Ascending aorta (tissue), 2 donors: ENCODE measurements at regions not wholly inside any gene's neighbourhood (a gene's known extent, or its start where the extent isn't known, plus 50 kb on each side); places are given as distances from the start of the nearest gene placed in this dataset.
A peak's percentile ranks its signal among the peaks of the same experiment; 100 is the strongest.

Source experiments
- DNase-seq, 2 donors: peaks; one replicate each; pipeline ENCODE4 v3.0.0-alpha.2; 2019; ENCODE audit warnings: low spot score in 2 of 2
- H3K27ac ChIP-seq, 2 donors: fragments of 200-600 bp; sonication (generic); one replicate each; pipeline ENCODE4 v1.5.1; 2016 to 2017; ENCODE audit warnings: mild to moderate bottlenecking in 1 of 2
- H3K27me3 ChIP-seq: fragments of 200-600 bp; sonication (generic); one replicate; pipeline ENCODE4 v1.5.1; 2017
- H3K36me3 ChIP-seq, 2 donors: fragments of 200-600 bp; sonication (generic); one replicate each; pipeline ENCODE4 v1.5.1; 2016
- H3K4me1 ChIP-seq, 2 donors: fragments of 200-600 bp; sonication (generic); one replicate each; pipeline ENCODE4 v1.5.1; 2016 to 2017; ENCODE audit warnings: mild to moderate bottlenecking in 1 of 2
- H3K4me3 ChIP-seq, 2 donors: fragments of 200-600 bp; sonication (generic); one replicate each; pipeline ENCODE4 v1.5.1; 2016 to 2017; ENCODE audit warnings: mild to moderate bottlenecking in 1 of 2
- H3K9me3 ChIP-seq, 2 donors: fragments of 200-600 bp; sonication (generic); one replicate each; pipeline ENCODE4 v1.5.1; 2016
- intact Hi-C: fragments of 100-400 bp; cut with DNase I; formaldehyde crosslinking; loops from one replicate; pipeline ENCODE4 v1.15.1; 2023
- TF ChIP-seq, protein P1 (sequence below), 3 experiments: fragments of 200-600 bp in 2 of 3; fragments of 450-650 bp in 1 of 3; sonication (generic) in 2 of 3; IDR thresholded peaks; one replicate each; pipeline ENCODE4 v1.5.1; 2016 to 2019; ENCODE audit warnings: antibody characterized with exemption in 3 of 3, mild to moderate bottlenecking in 1 of 3, moderate library complexity in 1 of 3

DNA sequence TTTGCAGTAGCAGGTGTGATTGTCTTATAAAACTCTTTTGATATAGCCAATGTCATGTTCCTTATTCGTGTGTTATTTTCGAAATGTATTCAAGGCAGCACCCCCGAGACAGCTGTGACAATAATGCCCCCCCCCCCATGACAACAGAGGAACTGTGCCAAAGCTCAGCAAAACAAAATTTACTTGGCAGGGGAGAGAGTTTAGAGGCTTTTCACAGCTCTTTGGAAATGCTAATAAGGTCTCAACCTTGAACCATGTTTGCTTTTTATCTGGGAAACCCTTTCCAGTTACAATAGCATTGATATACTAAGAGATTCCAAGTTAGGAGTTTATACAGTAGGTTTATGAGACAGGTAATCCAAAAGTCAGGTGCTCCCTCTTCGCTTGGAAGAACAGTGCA is 56.4 kb upstream of the USP44 start:
- DNase-seq = no peak
- H3K4me1 ChIP-seq = peaks cover 0 to 7% of the 10 kb centered on the region in 2 donors
- H3K9me3 ChIP-seq = no peaks in the 10 kb centered on the region
- H3K27ac ChIP-seq = peak overlapping the region; percentile 81 to 89
- H3K4me3 ChIP-seq = no peak overlapping the region
- H3K36me3 ChIP-seq = no peaks in the 10 kb centered on the region
- intact Hi-C loops = loop anchor here (1.0 to 2.0 kb wide), 2 partner anchors 93 to 199 kb away; no protein-coding TSS in a partner anchor
- no peaks in the 10 kb centered on the region for H3K27me3 ChIP-seq
- TF ChIP-seq, protein P1, sequence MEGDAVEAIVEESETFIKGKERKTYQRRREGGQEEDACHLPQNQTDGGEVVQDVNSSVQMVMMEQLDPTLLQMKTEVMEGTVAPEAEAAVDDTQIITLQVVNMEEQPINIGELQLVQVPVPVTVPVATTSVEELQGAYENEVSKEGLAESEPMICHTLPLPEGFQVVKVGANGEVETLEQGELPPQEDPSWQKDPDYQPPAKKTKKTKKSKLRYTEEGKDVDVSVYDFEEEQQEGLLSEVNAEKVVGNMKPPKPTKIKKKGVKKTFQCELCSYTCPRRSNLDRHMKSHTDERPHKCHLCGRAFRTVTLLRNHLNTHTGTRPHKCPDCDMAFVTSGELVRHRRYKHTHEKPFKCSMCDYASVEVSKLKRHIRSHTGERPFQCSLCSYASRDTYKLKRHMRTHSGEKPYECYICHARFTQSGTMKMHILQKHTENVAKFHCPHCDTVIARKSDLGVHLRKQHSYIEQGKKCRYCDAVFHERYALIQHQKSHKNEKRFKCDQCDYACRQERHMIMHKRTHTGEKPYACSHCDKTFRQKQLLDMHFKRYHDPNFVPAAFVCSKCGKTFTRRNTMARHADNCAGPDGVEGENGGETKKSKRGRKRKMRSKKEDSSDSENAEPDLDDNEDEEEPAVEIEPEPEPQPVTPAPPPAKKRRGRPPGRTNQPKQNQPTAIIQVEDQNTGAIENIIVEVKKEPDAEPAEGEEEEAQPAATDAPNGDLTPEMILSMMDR (IDR thresholded peaks at IDR 0.05) = no peak

DNA sequence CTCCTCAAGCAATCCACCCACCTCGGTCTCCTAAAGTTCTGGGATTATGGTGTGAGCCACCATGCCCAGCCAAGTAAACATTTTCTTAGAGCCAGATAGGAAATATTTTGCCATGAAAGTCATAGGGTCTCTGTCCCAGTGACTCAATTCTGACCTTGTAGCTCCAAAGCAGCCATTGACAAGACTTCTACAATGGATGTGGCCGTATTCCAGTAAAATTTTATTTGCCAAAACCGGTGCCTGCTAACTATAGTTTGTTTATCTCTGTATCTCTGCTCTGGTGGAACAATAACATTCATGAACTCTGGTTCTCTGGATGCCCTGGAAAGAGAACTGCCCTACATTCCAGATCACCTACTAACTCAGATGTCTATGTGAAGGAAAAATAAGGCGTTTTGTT is 54.6 kb upstream of the USP44 start:
- DNase-seq = no peak
- Histone ChIP-seq H3K36me3 (no peaks in the 10 kb centered on the region), H3K4me3 (no peak overlapping the region), H3K27ac (peak overlapping the region; percentile 46 to 65), H3K9me3 (no peaks in the 10 kb centered on the region), H3K4me1 (peaks cover 0 to 7% of the 10 kb centered on the region in 2 donors), H3K27me3 (no peaks in the 10 kb centered on the region)
- intact Hi-C loops = no loop called here
- TF ChIP-seq, protein P1 (IDR thresholded peaks at IDR 0.05) = no peak

DNA sequence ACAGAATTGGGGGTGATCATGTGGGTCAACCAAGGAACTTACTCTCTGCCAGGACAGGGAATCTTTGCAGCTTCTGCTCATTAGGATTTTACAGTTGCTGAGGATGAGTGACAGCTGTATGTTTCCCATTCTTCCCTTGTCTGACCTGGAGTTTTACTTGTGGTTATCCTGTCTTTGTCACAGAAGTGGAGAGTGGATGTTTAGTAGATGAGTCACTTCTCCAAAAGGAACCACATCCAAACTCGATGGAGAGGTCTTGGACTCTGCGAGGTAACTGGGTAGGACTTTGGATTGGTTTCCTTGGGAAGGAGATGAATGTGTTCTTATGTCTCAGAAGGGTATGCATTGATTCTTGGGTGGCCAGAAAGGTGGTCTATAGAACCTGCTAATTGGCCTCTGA is 53.8 kb upstream of the USP44 start:
- peaks cover 0 to 7% of the 10 kb centered on the region in 2 donors for H3K4me1 ChIP-seq
- no peaks in the 10 kb centered on the region for H3K9me3 ChIP-seq
- TF ChIP-seq, protein P1 (IDR thresholded peaks at IDR 0.05) = no peak
- H3K36me3 ChIP-seq = no peaks in the 10 kb centered on the region
- H3K27me3 ChIP-seq = no peaks in the 10 kb centered on the region
- intact Hi-C loops = no loop called here
- no peak for DNase-seq
- H3K27ac ChIP-seq = peak overlapping the region in 1 of 2 donors; percentile 65
- no peak overlapping the region for H3K4me3 ChIP-seq

DNA sequence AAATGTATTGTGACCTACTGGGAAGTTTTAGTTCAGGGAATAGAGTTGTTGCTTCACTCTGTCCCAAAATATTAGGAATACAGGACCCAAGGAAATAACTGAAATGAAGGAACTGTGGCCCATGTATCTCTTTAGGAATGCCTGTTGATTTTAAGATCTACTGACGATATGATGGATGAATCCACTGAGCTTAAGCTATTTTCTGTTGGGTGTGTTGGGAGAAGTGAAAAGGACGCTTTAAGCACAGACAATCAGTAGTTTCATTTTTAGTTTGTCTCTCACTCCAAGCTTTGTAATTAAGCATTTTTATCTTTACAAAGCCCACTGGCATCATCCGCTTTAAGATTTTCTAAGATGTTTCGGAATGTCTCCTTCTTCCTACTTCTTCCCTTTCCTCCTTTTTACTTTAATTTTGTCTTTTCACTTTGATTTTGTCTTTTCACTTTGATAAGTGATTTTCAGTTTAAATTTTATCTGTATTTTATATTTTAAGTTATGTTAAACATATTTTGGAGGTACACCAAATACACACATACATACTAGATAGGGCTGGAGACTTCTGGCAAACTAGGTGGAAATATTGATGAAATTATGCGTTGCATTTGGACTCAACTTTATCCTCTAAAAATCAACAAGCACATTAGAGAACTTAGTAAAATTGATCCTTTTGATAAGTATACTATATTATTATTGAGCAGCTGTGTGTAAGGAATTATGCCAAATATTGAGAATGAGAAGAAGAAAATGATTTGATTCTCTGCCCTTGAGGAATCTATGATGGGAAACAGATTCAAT is 52.3 kb upstream of the USP44 start:
- no peak for DNase-seq
- Histone ChIP-seq H3K4me3 (no peak overlapping the region), H3K36me3 (no peaks in the 10 kb centered on the region), H3K4me1 (no peaks in the 10 kb centered on the region), H3K27me3 (no peaks in the 10 kb centered on the region), H3K27ac (no peak overlapping the region), H3K9me3 (no peaks in the 10 kb centered on the region)
- TF ChIP-seq, protein P1 (IDR thresholded peaks at IDR 0.05) = no peak
- intact Hi-C loops = no loop called here

DNA sequence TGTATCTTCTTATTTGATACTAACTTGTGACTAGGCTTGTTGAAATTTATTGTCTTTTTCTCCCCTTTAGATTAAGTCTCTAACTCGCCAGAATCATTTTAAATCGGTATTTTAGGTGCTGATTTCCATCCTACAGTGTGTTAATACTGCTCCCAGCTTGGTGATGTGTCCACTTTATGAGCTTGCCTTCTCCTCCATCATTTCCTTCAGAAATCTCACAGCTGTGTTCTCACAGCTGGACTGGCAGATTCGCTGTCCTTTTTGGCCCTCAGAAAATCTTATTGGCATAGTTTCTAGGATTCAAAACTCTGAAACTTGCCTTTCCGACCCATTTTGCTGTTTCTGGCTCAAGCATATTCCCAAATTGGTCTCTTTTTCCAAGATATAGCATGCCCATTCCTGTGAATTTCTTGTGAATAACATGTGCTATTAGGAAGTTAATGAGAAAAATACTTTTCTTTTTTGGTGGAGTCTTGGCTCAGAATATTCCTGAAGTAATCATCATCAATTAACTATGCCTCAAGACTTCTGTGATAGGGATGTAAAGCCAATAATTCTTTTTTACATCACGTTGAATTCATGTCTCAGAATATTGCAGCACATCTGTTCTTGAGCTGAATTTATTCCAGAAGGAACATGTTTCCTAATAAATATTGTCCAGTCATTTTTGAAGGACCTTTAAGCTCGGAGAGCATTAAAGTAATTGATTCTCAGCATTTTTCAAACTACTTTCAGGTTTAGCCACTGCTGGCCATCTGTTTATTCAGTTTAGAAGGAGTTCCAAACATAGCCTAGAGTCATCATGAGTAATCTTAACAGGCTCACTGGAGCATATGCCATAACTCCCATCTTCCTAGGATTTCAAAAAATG is 50.0 kb upstream of the USP44 start:
- Histone ChIP-seq H3K27ac (peak overlapping the region; percentile 10 to 19), H3K36me3 (no peaks in the 10 kb centered on the region), H3K4me3 (no peak overlapping the region), H3K4me1 (no peaks in the 10 kb centered on the region), H3K9me3 (no peaks in the 10 kb centered on the region), H3K27me3 (no peaks in the 10 kb centered on the region)
- intact Hi-C loops = no loop called here
- TF ChIP-seq, protein P1 (IDR thresholded peaks at IDR 0.05) = no peak
- DNase-seq = no peak
